ENCODE measurements at regions not wholly inside any gene's neighbourhood (a gene's known extent, or its start where the extent isn't known, plus 50 kb on each side); places are given as distances from the start of the nearest gene placed in this dataset.

DNA sequence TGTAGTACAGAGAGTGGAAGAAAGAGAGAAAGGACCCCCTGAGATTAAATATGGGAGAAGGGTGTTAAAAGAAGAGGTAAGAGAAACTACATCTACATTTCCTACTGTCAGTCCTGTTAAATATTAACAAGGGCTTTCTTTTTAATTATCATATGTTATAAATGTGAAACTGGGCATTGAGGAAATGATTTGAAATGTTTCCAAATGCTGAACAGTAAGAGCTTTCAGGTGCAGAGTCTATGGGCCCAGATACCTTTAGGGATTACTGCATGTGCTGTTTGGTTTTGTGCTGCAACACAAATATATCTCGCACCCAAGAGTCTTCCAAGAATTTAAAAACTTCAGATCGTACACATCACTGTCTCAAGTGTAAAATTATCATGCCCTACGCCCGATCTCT, 176.3 kb downstream of the RBM26 start:
- TF ChIP-seq, protein P1, sequence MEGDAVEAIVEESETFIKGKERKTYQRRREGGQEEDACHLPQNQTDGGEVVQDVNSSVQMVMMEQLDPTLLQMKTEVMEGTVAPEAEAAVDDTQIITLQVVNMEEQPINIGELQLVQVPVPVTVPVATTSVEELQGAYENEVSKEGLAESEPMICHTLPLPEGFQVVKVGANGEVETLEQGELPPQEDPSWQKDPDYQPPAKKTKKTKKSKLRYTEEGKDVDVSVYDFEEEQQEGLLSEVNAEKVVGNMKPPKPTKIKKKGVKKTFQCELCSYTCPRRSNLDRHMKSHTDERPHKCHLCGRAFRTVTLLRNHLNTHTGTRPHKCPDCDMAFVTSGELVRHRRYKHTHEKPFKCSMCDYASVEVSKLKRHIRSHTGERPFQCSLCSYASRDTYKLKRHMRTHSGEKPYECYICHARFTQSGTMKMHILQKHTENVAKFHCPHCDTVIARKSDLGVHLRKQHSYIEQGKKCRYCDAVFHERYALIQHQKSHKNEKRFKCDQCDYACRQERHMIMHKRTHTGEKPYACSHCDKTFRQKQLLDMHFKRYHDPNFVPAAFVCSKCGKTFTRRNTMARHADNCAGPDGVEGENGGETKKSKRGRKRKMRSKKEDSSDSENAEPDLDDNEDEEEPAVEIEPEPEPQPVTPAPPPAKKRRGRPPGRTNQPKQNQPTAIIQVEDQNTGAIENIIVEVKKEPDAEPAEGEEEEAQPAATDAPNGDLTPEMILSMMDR (conservative IDR thresholded peaks at IDR 0.05; ENCODE audit: low read length), result no peak
- TF ChIP-seq EZH2phosphoT487 (IDR thresholded peaks at IDR 0.05; ENCODE audit: borderline replicate concordance), result no peak
